Panc1 (cell line): ENCODE measurements at regions not wholly inside any gene's neighbourhood (a gene's known extent, or its start where the extent isn't known, plus 50 kb on each side); places are given as distances from the start of the nearest gene placed in this dataset.

Source experiments
- ATAC-seq: fragments of 200-7000 bp; cut with Tn5 transposase; 2 replicates; pipeline ENCODE4 v1.9.1; 2020; ENCODE audit warnings: mild to moderate bottlenecking, moderate library complexity
- BruUV-seq: library from RNA; stranded (reverse); fragments of 400-500 nt; replicated peaks from 2 replicates; lab custom pipeline; 2021; lab: Mats Ljungman, UMichigan
- CTCF ChIA-PET: fragments of 300-600 bp; sonication (Branson Sonifier 250); formaldehyde crosslinking; loops from one replicate; lab custom pipeline; 2022; ENCODE audit warnings: antibody characterized with exemption; lab: Charles Lee
- POLR2A ChIA-PET: fragments of 300-600 bp; sonication (Branson Sonifier 250); formaldehyde crosslinking; loops from one replicate; lab custom pipeline; 2022; ENCODE audit warnings: antibody characterized with exemption; lab: Charles Lee
- DNase-seq: peaks from one replicate; pipeline ENCODE4 v3.0.0-alpha.2; 2010; ENCODE audit warnings: low read depth, low spot score
- H3K27ac ChIP-seq: 2 replicates; pipeline ENCODE4 v1.5.1; 2011; ENCODE audit warnings: mild to moderate bottlenecking, low read length, inconsistent platforms
- H3K27me3 ChIP-seq: fragments of 200-500 bp; sonication (Bioruptor generic); 2 replicates; pipeline ENCODE4 v1.6.0; 2014; ENCODE audit warnings: low read length, inconsistent platforms; ENCODE audit not compliant: control insufficient read depth, insufficient read depth
- H3K36me3 ChIP-seq: fragments of 200-500 bp; sonication (Bioruptor generic); 2 replicates; pipeline ENCODE4 v1.5.1; 2014; ENCODE audit warnings: inconsistent platforms, mild to moderate bottlenecking, low read length, moderate library complexity; ENCODE audit not compliant: control insufficient read depth, insufficient read depth
- H3K4me1 ChIP-seq: 2 replicates; pipeline ENCODE4 v1.5.1; 2011; ENCODE audit warnings: inconsistent platforms, mild to moderate bottlenecking, low read length, moderate library complexity; ENCODE audit not compliant: control insufficient read depth, insufficient read depth
- H3K4me3 ChIP-seq, 2 experiments: 2 replicates each; pipeline ENCODE4 v1.5.1; 2011 to 2012; ENCODE audit warnings: low read depth in 2 of 2, low read length in 2 of 2, mild to moderate bottlenecking in 2 of 2, inconsistent platforms in 1 of 2, moderate library complexity in 1 of 2
- H3K9me3 ChIP-seq: fragments of 200-500 bp; sonication (Bioruptor generic); 2 replicates; pipeline ENCODE4 v1.5.1; 2014; ENCODE audit warnings: low read depth, mild to moderate bottlenecking, inconsistent platforms, low read length, moderate library complexity; ENCODE audit not compliant: control insufficient read depth, insufficient read depth
- POLR2AphosphoS5 ChIP-seq: IDR thresholded peaks from 2 replicates; pipeline ENCODE4 v1.6.1; 2012; ENCODE audit warnings: mild to moderate bottlenecking, low read depth, low read length, moderate library complexity
- SIN3A ChIP-seq: IDR thresholded peaks from 2 replicates; pipeline ENCODE4 v1.6.1; 2012; ENCODE audit warnings: low read depth, mild to moderate bottlenecking, low read length, moderate library complexity, borderline replicate concordance; ENCODE audit not compliant: insufficient read depth
- TCF7L2 ChIP-seq: IDR thresholded peaks from 2 replicates; pipeline ENCODE4 v1.6.1; 2011; ENCODE audit warnings: mild to moderate bottlenecking, low read depth, low read length, inconsistent platforms
- in situ Hi-C: cut with HindIII; loops from 2 replicates; pipeline ENCODE4 v1.10.0; 2016; ENCODE audit warnings: low sequenced_read_pairs, low pct_unique_long_range_greater_than_20kb
- intact Hi-C: fragments of 100-400 bp; cut with micrococcal nuclease; formaldehyde crosslinking; loops from one replicate; pipeline ENCODE4 v1.10.0; 2022; ENCODE audit not compliant: unreplicated experiment
- TF ChIP-seq, protein P1 (sequence below), 2 experiments: IDR thresholded peaks; 2 replicates each; pipeline ENCODE4 v1.6.1; 2011 to 2012; ENCODE audit warnings: low read depth in 2 of 2, control low read depth in 1 of 2, low read length in 1 of 2, mild to moderate bottlenecking in 1 of 2, moderate library complexity in 1 of 2; ENCODE audit not compliant: insufficient read depth in 1 of 2
- TF ChIP-seq, protein P2 (sequence below): fragments of 450-650 bp; IDR thresholded peaks from 2 replicates; pipeline ENCODE4 v1.5.1; 2017; ENCODE audit warnings: mild to moderate bottlenecking

DNA sequence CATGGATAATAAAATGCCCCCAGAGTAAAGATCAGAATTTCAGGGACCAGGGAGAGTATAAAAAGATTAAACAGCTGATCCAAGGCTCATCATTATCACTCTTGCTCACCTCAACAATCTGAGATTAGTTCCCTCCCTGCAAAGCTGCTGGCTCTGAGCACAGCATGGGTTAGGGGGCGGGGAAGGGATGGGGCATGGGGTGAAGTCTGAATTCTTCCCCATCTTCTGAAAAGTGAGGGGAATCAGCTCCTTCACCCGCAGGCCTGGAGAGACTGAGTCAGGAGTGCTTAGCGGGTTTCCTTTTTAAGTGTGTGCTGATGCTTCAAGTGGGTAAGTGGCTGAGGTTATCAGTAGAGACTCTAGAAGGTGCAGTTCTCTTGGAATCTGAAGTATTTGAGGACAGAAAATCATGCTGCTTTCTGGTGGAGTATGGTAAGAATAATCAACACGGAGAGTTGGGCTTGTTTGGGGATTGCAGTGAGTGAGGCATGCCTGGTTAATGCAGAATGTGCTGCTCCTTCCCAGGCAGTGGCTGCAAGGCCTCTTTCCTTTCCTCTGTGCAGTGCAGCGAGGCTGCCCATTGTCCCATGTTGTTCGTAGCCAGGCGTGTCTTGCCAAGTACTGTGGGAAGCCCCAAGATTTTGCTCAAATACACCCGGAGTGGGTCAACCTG is 59.2 kb upstream of the TRAK1 start:
- ChIA-PET POLR2A (interaction anchor here (0.6 kb wide), 1 partner anchor 12 kb away, joined by 3 read pairs; no protein-coding TSS in a partner anchor), CTCF (interaction anchor here (0.6 kb wide), 1 partner anchor 8 kb away, joined by 7 read pairs; no protein-coding TSS in a partner anchor)
- no peaks in the 10 kb centered on the region for H3K9me3 ChIP-seq
- peaks cover 48% of the 10 kb centered on the region for H3K4me1 ChIP-seq
- DNase-seq (no peak), ATAC-seq (peak; percentile 75)
- H3K4me3 ChIP-seq, result peak overlapping the region in 1 of 2 experiments; percentile 20; a peak in 2 of 4 replicates
- TF ChIP-seq TCF7L2 (no peak), POLR2AphosphoS5 (no peak), SIN3A (no peak)
- TF ChIP-seq, protein P1, sequence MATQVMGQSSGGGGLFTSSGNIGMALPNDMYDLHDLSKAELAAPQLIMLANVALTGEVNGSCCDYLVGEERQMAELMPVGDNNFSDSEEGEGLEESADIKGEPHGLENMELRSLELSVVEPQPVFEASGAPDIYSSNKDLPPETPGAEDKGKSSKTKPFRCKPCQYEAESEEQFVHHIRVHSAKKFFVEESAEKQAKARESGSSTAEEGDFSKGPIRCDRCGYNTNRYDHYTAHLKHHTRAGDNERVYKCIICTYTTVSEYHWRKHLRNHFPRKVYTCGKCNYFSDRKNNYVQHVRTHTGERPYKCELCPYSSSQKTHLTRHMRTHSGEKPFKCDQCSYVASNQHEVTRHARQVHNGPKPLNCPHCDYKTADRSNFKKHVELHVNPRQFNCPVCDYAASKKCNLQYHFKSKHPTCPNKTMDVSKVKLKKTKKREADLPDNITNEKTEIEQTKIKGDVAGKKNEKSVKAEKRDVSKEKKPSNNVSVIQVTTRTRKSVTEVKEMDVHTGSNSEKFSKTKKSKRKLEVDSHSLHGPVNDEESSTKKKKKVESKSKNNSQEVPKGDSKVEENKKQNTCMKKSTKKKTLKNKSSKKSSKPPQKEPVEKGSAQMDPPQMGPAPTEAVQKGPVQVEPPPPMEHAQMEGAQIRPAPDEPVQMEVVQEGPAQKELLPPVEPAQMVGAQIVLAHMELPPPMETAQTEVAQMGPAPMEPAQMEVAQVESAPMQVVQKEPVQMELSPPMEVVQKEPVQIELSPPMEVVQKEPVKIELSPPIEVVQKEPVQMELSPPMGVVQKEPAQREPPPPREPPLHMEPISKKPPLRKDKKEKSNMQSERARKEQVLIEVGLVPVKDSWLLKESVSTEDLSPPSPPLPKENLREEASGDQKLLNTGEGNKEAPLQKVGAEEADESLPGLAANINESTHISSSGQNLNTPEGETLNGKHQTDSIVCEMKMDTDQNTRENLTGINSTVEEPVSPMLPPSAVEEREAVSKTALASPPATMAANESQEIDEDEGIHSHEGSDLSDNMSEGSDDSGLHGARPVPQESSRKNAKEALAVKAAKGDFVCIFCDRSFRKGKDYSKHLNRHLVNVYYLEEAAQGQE (IDR thresholded peaks at IDR 0.05; ENCODE audit: insufficient read depth in 1 of 2, low read depth in 2 of 2, low read length in 1 of 2), result no peak
- TF ChIP-seq, protein P2, sequence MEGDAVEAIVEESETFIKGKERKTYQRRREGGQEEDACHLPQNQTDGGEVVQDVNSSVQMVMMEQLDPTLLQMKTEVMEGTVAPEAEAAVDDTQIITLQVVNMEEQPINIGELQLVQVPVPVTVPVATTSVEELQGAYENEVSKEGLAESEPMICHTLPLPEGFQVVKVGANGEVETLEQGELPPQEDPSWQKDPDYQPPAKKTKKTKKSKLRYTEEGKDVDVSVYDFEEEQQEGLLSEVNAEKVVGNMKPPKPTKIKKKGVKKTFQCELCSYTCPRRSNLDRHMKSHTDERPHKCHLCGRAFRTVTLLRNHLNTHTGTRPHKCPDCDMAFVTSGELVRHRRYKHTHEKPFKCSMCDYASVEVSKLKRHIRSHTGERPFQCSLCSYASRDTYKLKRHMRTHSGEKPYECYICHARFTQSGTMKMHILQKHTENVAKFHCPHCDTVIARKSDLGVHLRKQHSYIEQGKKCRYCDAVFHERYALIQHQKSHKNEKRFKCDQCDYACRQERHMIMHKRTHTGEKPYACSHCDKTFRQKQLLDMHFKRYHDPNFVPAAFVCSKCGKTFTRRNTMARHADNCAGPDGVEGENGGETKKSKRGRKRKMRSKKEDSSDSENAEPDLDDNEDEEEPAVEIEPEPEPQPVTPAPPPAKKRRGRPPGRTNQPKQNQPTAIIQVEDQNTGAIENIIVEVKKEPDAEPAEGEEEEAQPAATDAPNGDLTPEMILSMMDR, result no peak
- in situ Hi-C loops, result no loop called here
- H3K36me3 ChIP-seq, result no peaks in the 10 kb centered on the region
- H3K27me3 ChIP-seq, result no peaks in the 10 kb centered on the region
- intact Hi-C loops, result no loop called here
- peak overlapping the region; percentile 86 for H3K27ac ChIP-seq
- BruUV-seq, result no TSS peak

DNA sequence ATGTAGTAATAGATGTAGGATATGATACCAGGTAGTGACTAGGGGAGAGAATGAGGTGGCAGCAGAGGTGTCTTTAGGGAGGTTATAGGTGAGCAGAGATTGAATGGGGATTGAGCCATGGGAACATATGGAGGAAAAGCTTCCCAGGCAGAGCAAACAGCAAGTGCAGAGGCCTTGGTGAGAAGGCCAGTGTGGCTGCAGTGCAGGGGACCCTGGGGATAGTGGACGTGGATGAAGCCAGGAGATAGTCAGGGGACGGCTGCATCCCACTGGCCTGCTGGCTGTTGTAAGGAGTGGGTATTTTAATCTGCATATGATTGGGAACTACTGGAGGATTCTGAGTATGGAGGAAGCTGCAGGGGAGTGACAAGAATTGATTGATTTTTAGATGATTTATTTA is 62.7 kb upstream of the TRAK1 start:
- intact Hi-C loops (loop anchor here (5.0 kb wide), 1 partner anchor 44 kb away; no protein-coding TSS in a partner anchor), in situ Hi-C loops (no loop called here)
- Histone ChIP-seq H3K27me3 (no peaks in the 10 kb centered on the region), H3K4me3 (no peak overlapping the region), H3K4me1 (peaks cover 40% of the 10 kb centered on the region), H3K36me3 (no peaks in the 10 kb centered on the region), H3K9me3 (no peaks in the 10 kb centered on the region), H3K27ac (no peak overlapping the region)
- no TSS peak for BruUV-seq
- no peak for DNase-seq
- CTCF ChIA-PET, result no interaction called here
- no peak for ATAC-seq
- no peak for TF ChIP-seq POLR2AphosphoS5
- TF ChIP-seq, protein P2, result no peak
- TF ChIP-seq, protein P1 (IDR thresholded peaks at IDR 0.05; ENCODE audit: insufficient read depth in 1 of 2, low read depth in 2 of 2, low read length in 1 of 2), result no peak
- TF ChIP-seq TCF7L2, result no peak
- no peak for TF ChIP-seq SIN3A
- POLR2A ChIA-PET, result no interaction called here
